ENCODE measurements at regions not wholly inside any gene's neighbourhood (a gene's known extent, or its start where the extent isn't known, plus 50 kb on each side); places are given as distances from the start of the nearest gene placed in this dataset.

GRCh38 chr12:113620437-113620976, 148.8 kb upstream of the LHX5 start:
- no peak for DNase-seq (ENCODE audit: low read depth)

GRCh38 chr12:113619202-113619601, 147.5 kb upstream of the LHX5 start:
- no peak for DNase-seq (ENCODE audit: low read depth)

- DNase-seq (ENCODE audit: low read depth): no peak
Observed at GRCh38 chr12:113613414-113613813, 141.7 kb upstream of the LHX5 start.

- DNase-seq (ENCODE audit: low read depth): no peak
Observed at GRCh38 chr12:113612793-113613192, 141.1 kb upstream of the LHX5 start.

GRCh38 chr12:113612076-113612728, 140.5 kb upstream of the LHX5 start:
- no peak for DNase-seq (ENCODE audit: low read depth)

- DNase-seq (ENCODE audit: low read depth): no peak
Observed at GRCh38 chr12:113611652-113612051, 140.0 kb upstream of the LHX5 start.

GRCh38 chr12:113610698-113611097, 139.0 kb upstream of the LHX5 start:
- DNase-seq (ENCODE audit: low read depth): no peak

- no peak for DNase-seq (ENCODE audit: low read depth)
Observed at GRCh38 chr12:113609692-113610469, 138.2 kb upstream of the LHX5 start.

GRCh38 chr12:113604666-113605065, 133.0 kb upstream of the LHX5 start:
- DNase-seq (ENCODE audit: low read depth): no peak

GRCh38 chr12:113601656-113602263, 130.1 kb upstream of the LHX5 start:
- no peak for DNase-seq (ENCODE audit: low read depth)

GRCh38 chr12:113598815-113599406, 127.2 kb upstream of the LHX5 start:
- no peak for DNase-seq (ENCODE audit: low read depth)

GRCh38 chr12:113594967-113595366, 123.3 kb upstream of the LHX5 start:
- no peak for DNase-seq (ENCODE audit: low read depth)

- DNase-seq (ENCODE audit: low read depth): no peak
Observed at GRCh38 chr12:113591480-113591974, 119.9 kb upstream of the LHX5 start.

GRCh38 chr12:113589437-113589836, 117.8 kb upstream of the LHX5 start:
- DNase-seq (ENCODE audit: low read depth): no peak

GRCh38 chr12:113587720-113588119, 116.0 kb upstream of the LHX5 start:
- no peak for DNase-seq (ENCODE audit: low read depth)

- no peak for DNase-seq (ENCODE audit: low read depth)
Observed at GRCh38 chr12:113586461-113586860, 114.8 kb upstream of the LHX5 start.

- DNase-seq (ENCODE audit: low read depth): no peak
Observed at GRCh38 chr12:113582521-113583218, 111.0 kb upstream of the LHX5 start.

- no peak for DNase-seq (ENCODE audit: low read depth)
Observed at GRCh38 chr12:113581342-113581741, 109.7 kb upstream of the LHX5 start.

- DNase-seq (ENCODE audit: low read depth): no peak
Observed at GRCh38 chr12:113580437-113580836, 108.8 kb upstream of the LHX5 start.

- DNase-seq (ENCODE audit: low read depth): no peak
Observed at GRCh38 chr12:113577464-113578129, 105.9 kb upstream of the LHX5 start.

GRCh38 chr12:113575386-113575785, 103.7 kb upstream of the LHX5 start:
- no peak for DNase-seq (ENCODE audit: low read depth)
